ENCODE measurements at regions not wholly inside any gene's neighbourhood (a gene's known extent, or its start where the extent isn't known, plus 50 kb on each side); places are given as distances from the start of the nearest gene placed in this dataset.
A peak's percentile ranks its signal among the peaks of the same experiment; 100 is the strongest.

- in situ Hi-C loops (cut with MboI; ENCODE audit: low pct_unique_long_range_greater_than_20kb, low sequenced_read_pairs): no loop called here
- no peak for DNase-seq
Measured at GRCh38 chr13:42717176-42717575, 64.2 kb upstream of the FAM216B start.

DNA sequence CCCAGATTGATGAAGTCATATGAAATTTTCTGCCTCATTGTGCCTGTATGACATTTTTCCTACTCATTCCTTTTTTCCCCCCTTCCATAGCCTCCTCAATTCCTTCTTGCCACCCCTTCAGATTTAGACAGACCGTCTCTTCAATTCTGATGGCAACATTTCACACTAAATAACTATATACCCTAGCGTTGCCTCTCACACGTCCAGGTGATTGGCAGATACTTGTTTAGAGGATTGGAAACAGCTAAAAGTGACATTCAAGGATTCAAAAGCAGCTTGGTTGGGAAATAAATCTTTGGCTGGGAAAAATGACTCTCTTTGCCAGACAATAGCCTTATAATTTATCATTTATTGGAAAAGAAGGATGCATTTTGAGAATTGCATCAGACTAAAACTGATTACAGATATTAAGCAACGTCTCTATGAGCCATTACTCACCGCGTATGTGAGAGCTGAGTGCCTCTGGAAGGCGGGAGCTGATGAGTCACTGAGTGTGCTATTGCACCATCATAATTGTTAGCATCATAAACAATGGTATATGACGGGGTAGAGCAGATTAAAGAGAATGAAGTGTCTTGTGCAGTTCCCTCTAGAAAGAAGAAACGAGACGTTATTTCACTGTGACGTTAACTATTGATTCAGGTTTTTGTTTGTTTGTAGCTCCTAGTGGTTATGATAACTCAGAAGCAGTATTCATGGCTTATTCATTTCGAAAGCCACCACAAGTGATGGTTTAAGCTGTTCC, 61.1 kb upstream of the FAM216B start:
- peak; percentile 18 for DNase-seq
- in situ Hi-C loops (cut with MboI; ENCODE audit: low pct_unique_long_range_greater_than_20kb, low sequenced_read_pairs): no loop called here

DNA sequence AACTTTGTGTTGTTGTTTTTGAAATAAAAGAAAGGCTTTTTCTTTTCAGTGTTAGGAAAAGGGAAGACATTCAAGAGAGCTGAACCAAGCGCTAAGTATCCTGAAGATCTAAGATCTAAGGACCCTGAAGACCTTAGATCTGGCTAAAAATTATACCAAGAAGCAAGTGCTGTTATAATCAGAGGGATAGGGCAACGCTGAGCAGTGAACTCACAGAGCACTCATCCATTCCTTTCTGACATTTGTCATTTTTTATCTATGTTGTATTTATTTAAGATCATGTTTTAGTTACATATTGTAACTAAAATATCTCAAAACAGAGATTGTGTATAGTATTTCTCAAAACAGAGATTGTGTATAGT, 60.5 kb upstream of the FAM216B start:
- in situ Hi-C loops (cut with MboI; ENCODE audit: low pct_unique_long_range_greater_than_20kb, low sequenced_read_pairs): no loop called here
- DNase-seq: no peak

- in situ Hi-C loops (cut with MboI; ENCODE audit: low pct_unique_long_range_greater_than_20kb, low sequenced_read_pairs): no loop called here
- DNase-seq: no peak
Measured at GRCh38 chr13:42722883-42723539, 58.4 kb upstream of the FAM216B start.

- no peak for DNase-seq
- in situ Hi-C loops (cut with MboI; ENCODE audit: low pct_unique_long_range_greater_than_20kb, low sequenced_read_pairs): no loop called here
Measured at GRCh38 chr13:42728507-42729180, 52.7 kb upstream of the FAM216B start.

GRCh38 chr13:42729857-42730402, 51.5 kb upstream of the FAM216B start:
- in situ Hi-C loops (cut with MboI; ENCODE audit: low pct_unique_long_range_greater_than_20kb, low sequenced_read_pairs): no loop called here
- no peak for DNase-seq
